CD1c-positive myeloid dendritic cell (primary cell): ENCODE measurements at regions not wholly inside any gene's neighbourhood (a gene's known extent, or its start where the extent isn't known, plus 50 kb on each side); places are given as distances from the start of the nearest gene placed in this dataset.
"Not testable (repeated sequence)": the region's sequence is repeated elsewhere in the genome, so short reads cannot be mapped to it uniquely, and the experiment has no call there.

ENCODE experiments used
- DNase-seq: peaks from one replicate; pipeline ENCODE4 v3.0.0-alpha.2; 2016; ENCODE audit errors: extremely low spot score

DNA sequence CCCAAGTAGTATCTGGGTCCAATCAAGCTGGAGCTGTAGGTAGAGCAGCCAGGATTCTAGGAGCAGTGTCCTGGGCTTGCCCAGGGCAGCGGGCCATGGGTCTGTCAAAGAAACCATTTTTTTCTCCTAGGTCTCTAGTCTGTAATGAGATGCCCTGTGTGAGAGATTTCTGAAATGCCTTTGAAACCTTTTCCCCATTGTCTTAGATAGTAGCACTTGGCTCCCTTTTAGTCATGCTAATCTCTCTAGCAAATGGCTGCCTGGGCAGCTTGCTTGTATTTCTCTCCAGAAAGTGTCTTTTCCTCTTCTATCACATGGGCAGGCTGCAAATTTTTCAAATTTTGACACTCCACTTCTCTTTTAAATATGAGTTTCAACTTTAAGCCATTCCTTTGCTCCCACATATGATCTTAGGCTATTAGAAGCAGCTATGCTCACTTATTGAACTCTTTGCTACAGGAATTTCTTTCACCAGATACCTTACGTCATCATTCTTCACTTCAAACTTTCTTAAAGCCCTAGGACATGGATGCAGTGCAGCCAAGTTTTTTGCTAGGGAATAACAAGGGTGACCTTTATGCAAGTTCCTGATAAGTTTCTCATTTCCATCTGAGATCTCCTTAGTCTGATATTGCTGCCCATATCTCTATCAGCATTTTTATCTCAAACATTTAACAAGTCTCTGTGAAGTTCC is 890.2 kb upstream of the VRK2 start:
- no peak for DNase-seq

DNA sequence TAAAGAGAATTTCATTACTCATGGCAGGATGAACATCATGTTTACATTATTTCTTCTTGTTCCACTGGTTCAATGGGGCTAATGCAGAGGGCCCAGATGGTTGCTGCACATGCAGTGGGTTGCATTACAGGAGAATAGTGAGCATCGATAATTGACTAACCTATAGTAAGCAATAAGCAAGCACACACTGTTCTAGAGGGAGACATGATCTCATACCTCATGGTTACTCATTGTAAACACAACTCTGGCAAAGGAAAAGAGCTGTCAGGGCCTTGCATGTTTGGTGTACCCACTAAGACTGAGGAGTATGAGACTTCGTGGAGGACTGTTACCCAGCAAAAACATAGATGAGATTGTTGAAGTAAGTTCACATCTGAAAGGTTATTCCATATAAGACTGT is 885.6 kb upstream of the VRK2 start:
- no peak for DNase-seq

DNA sequence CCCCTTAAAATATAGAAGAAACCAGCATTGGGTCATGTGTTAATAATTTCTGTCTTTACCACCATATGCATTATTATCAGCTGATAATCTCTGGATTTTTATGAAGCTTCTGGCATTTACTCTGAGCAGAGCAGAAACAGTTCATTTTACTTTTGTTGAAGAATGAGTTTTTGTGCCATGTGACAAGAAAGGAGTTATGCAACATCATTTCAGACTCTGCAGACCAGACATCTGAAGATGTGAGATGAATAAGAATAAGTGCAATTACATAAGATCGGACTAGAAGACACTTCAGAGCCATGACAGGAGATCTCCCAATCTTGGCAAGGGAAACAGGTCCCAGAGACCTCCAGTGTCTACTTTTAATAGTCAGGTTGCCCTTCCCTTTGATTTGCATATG is 869.4 kb upstream of the VRK2 start:
- DNase-seq = no peak

DNA sequence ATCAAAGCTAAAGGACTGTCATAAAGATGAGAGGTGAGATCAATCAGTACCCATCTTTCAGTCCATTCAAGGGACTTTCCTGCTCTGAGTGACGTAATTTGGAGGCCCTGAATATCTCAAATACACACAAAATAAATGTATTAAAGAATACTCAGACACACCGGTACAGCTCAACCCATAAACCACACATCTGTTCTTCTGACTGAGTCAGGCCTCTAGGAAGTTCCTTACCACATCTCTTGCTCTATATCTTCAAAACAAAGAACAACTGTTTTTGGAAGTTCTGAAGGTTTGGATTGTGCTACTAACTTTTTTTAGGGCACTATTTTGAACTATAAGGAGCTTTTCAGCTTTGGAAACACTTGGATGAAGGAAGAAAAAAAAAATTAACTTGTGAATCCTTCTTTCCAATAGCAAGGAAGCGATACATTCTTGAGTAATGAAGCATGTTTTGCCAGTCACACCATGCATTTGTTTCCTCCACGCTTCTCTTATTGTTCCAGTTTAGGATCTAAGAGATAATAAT is 866.5 kb upstream of the VRK2 start:
- no peak for DNase-seq

DNA sequence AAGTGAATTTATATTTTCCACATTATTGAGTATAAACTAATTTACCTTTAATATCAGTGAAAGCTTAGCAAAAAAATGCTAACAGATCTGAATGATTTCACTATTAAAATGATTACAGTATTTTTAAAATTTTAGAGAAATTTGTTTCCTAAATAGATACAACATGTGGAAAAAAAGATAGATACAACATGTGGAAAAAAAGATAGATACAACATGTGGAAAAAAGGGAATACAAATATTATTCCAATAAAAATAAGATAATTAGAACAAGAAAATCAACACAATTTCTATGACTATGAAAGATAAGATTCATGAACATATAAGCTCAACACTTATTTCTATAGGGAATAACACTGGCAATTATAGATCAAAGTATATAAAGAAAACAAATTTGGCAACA is 865.9 kb upstream of the VRK2 start:
- no peak for DNase-seq

DNA sequence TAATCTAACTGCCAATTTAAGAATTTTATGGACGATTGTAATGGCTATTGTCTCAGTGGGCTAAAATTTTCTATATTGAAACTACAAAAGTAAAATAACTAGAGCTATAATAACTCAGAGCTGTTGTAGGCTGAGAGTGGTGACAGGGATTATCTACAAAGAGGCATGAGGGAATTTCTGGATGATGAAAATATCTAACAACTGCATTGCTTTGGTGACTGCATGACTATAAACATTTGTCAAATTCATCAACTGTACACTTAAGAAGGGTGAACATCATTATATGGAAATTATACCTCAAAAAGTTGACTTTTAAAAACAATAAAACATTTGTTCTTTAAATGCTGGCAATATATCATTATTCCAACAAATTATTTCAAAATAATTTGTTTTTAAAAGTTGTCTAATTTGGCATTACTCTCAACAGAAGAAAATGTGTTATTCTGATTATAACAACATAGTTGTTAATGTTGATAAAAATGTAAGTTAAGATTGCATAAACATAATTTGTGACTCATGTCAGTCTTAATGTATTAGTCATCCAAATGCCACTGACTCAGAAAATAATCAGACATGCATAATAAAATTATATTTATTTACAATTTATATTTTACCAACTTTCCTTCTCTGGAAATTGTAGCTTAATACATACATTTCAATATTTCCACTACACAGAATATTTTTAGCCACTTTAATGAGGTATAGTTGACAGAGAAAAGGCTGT is 865.1 kb upstream of the VRK2 start:
- no peak for DNase-seq

DNA sequence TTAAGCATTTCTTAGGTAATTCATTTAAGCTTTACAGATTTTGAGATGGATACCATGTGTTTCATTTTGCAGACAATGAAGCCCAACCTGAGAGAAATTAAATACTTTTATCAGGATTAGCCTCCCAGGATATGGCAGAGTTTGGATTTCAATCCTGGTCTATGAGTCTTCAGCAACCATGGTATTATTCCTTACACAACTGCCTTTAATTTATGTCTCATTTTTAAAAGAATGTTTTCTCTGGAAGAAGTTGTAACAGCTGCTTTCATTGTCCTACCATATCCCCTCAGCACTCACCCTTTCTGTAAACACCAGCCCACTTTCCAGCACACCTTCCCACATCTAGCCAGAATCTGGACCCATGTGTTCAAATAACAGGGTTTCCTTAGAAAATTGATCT is 863.7 kb upstream of the VRK2 start:
- no peak for DNase-seq

DNA sequence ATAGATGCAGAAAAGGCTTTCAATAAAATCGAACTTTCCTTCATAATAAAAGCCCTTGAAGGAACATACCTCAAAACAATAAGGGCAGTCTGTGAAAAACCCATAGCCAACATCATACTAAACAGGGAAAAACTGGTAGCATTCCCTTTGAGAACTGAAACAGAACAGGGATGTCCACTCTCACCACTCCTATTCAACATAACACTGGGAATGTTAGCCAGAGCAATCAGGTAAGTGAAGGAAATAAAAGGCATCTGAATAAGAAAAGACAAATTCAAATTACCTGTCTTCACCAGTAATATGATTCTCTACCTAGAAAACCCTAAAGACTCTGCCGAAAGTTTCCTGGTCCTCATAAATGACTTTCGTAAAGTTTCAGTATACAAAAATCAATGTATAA is 861.0 kb upstream of the VRK2 start:
- no peak for DNase-seq

DNA sequence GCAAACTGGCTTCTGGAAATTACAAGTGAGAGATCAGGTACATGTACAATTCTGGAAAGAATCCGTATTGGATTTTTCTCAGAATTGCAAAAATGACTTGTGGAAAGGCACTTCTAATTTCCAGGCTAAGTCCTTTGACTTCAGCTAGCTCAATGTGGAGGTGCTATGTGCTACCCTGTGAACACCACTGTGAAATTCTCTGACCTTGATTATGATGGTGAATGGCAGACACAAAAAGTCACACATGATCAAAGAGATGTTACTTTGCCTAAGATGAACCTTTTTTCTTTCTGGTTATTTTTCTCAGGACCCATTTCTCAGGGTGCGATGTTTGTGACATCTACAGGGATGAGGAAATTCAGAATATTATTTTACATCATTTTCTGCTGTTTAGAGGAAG is 856.6 kb upstream of the VRK2 start:
- no peak for DNase-seq

DNA sequence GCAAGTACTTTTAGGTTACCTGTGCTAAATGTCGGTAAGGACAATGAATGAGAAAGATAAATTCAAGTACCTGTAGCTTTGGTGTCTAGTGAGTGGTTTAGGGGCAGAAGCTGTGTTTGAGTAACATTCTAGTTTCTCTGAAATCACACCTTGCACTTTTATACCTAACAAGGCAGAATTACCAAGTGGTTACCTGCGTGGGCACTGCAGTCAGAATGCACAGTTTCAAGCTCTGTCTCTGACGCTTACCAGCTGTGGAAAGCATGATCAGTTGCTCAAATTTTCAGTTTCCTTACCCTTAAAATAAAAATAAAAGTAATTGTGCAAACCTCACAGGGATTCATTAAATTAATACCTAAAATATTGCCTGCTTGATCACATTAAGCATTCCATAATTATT is 846.9 kb upstream of the VRK2 start:
- no peak for DNase-seq

DNA sequence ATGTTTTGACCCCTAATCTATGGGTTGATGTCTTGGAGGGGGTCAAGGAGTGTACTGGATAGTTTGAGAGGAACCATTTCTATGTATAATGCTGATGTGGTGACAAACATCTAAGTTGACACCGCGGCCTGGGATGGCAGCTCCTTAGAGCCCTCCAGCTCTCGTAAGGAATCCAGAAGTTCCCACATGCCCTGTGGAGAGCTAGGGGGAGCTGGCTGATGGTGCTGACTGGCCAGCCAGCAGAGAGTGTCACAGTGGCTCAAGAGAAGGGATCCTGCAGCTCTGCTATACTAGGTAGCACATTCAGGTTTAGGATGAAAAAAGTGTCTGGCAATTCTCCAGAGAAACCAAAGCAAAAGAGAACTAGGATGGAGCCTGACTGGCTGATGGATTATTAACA is 842.2 kb upstream of the VRK2 start:
- DNase-seq = no peak

DNA sequence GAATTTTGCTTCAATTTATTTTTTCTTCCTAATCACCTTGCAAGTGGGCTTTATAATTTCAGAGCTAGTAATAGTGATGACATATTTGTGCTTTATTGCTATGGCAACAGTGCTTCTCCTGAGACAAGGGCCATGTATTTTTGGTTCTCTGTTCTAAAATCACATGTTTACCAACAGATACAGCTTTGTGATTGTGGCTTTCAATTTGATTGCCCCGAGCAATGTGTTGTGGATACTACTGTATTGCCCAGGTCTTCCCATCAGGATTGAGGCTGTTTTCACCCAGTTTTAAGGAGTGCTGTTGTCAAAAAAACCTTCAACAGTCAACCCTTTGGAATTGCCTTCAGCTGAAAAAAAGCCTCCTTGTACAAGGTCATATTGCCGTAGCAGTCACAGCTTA is 841.4 kb upstream of the VRK2 start:
- DNase-seq = no peak

DNA sequence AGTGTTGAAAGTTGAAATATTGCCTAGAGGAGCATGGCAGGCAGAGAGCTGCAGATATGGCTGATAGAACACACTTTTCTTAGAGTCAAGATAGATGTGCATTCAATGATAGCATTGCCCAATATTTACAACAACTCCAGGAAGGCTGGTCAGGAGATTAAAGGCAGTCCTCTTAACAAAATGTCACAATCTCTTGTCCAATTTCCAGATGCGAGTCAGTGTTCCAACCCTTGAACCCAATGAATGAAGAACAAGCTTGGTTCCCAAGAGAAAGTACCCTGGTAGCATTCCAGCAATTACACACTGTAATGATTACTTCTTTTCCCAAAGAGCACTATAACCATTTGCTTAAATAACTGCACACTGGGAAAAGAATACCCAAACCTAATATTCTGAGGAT is 839.4 kb upstream of the VRK2 start:
- DNase-seq = no peak

DNA sequence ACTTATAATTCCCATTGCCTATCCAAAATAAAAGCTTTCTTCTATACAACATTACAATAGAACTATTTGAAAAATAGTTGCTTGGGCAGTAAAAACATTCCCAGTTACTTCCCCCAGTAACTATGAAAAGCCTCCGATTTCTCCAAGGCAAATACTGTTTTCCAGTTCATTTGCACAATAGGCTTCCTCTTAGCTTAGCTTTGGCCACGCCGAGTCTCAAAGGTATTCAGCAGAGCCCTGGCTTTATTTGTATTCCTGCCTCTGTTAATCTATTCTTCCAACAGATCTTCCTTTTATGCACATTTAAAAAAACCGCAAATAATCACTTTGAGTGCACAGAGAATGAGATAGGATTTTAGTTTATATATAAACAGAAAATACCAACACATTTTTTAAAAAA is 836.8 kb upstream of the VRK2 start:
- DNase-seq = no peak

DNA sequence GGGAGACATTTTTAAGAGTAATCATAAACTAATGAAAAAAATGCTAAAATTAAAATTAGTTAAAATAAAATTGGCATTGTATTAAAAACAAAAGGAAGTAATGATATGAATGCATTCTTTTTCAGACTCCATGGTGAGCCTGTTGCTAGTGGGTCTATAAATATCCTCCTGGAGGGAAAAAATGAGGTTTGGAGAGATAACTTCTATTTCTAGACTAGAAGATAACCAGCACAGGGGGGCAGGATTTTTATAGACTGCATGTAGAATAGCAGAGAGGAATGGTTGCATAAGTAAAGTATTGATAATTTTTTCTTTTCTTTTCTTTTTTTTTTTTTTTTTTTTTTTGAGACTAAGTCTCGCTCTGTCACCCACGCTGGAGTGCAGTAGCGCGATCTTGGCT is 835.8 kb upstream of the VRK2 start:
- no peak for DNase-seq

DNA sequence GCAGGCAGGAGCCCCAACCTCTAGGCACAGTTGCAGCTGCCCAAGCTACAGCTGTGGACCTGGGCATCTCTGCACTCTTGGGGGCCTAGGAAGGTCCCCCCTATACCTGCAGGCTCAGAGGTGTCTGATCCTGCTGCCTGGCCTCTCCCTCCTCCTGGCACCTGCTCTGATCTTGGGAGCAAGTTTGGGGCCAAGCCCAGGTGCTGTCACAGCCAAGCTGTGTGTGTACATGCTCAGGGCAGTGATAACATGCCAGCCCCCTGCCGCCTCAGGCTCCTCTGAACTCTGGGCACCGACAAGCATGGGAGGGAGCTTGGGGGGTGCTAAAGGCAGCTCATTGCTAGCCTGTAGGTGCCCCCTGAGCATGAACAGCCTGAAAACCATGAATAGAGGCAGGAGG is 829.6 kb upstream of the VRK2 start:
- DNase-seq = no peak

DNA sequence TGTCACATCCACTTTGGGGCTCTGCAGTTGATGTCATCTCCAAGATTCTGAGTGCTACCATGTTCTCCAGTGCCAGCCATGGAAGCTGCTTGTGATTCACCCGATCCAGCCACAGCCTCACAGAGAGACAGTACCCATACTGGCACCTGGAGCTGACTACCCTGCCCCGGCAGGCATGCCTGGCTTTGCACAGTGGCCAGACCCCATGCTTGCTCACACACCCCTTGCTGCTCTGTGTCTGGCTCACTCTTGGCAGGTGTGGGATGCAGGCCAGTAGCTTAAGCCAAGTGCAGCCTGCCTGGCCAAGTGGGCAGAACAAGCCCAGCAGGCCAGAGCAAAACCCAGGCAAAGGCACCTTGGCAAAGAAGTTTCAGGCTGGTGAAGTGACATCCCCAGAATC is 828.4 kb upstream of the VRK2 start:
- no peak for DNase-seq

DNA sequence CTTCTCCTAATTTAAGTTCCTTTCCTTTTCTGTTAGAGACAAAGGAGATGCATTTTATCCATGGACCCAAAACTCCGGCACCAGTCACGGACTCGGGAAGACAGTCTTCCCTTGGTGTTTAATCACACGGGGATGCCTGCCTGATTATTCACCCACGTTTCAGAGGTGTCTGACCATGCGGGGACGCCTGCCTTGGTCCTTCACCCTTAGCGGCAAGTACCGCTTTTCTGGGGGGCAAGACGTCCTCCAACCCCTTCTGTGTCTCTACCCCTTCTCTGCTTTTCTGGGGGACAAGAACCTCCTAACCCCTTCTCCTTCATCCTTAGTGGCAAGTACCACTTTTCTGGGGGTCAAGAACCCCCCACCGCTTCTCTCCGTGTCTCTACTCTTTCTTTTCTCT is 816.9 kb upstream of the VRK2 start:
- not testable (repeated sequence) for DNase-seq

DNA sequence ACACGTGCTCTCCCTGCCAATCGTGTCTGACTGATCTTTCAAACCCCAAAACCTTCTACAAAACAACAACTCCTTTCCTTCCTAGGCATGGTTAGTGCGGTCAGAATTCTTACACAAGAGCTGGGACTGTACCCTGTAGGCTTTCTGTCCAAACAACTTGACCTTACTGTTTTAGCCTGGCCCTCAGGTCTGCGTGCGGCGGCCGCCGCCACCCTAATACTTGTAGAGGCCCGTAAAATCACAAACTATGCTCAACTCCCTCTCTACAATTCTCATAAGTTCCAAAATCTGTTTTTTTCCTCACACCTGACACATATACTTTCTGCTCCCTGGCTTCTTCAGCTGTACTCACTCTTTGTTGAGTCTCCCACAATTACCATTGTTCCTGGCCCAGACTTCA is 814.3 kb upstream of the VRK2 start:
- not testable (repeated sequence) for DNase-seq

DNA sequence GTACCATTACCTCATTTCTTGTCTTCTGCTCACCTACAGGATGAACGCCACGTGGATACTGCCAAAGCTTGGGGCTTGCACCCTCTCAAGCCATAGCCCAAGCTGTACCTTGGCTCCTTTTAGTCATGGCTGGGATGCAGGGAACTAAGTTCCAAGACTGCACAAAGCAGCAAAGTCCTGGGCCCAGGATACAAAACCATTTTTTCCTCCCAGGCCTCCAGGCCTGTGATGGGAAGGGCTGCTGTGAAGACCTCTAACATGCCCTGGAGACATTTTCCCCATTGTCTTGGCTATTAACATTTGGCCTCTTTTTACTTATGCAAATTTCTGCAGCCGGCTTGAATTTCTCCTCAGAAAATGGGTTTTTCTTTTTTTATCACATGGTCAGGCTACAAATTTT is 795.1 kb upstream of the VRK2 start:
- DNase-seq = not testable (repeated sequence)

DNA sequence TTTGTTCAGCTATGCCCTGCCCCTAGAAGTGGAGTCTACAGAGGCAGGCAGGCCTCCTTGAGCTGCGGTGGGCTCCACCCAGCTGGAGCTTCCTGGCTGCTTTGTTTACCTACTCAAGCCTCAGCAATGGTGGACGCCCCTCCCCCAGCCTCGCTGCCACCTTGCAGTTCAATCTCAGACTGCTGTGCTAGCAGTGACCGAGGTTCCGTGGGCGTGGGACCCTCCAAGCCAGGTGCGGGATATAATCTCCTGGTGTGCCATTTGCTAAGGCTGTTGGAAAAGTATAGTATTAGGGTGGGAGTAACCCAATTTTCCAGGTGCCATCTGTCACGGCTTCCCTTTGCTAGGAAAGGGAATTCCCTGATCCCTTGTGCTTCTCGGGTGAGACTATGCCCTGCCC is 770.2 kb upstream of the VRK2 start:
- DNase-seq = not testable (repeated sequence)

DNA sequence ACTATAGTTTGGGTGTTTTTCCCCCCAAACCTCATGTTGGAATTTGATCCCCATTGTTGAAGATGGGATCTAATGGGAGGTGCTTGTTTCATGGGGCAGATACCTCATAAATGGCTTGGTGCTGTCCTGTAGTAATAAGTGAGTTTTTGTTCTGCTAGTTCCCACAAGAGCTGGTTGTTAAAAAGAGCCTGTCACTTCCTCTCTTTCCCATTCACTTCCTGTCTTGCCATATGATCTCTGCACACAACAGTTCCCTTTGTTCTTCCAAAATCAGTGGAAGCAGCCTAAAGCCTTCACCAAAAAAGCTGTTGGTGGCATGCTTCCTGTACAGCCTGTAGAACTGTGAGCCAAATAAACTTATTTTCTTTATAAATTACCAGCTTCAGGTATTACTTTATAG is 768.2 kb upstream of the VRK2 start:
- DNase-seq = no peak

DNA sequence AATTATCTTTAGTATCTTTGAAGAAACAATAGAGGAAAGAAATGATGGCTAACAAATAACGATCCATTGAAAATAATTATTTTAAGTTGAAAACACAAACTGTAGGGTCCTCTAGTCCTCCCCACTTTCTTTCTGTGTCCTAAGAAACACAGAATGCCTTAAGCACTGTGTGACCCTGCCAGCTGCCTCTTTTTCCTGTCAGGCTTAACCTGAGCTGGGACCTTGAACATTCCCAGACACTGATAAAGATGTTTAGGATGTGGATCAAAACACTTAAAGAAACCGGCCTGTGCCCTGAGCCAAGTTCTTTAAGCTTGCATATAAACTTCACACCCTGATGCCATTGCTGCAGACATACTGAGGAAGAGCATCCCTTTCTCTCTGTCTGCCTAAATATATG is 755.4 kb upstream of the VRK2 start:
- no peak for DNase-seq
